Colonic mucosa (tissue), 4 donors: ENCODE measurements at regions not wholly inside any gene's neighbourhood (a gene's known extent, or its start where the extent isn't known, plus 50 kb on each side); places are given as distances from the start of the nearest gene placed in this dataset.

ENCODE experiments used
- DNase-seq: peaks from one replicate; pipeline ENCODE4 v3.0.0-alpha.2; 2020
- H3K27ac ChIP-seq: fragments of 200-600 bp; one replicate; pipeline ENCODE4 v1.8.0; 2021
- H3K27me3 ChIP-seq: fragments of 200-600 bp; one replicate; pipeline ENCODE4 v1.8.0; 2021
- H3K36me3 ChIP-seq: fragments of 200-600 bp; one replicate; pipeline ENCODE4 v1.8.0; 2021
- H3K4me1 ChIP-seq: fragments of 200-600 bp; one replicate; pipeline ENCODE4 v1.8.0; 2021; ENCODE audit warnings: mild to moderate bottlenecking
- H3K4me3 ChIP-seq: fragments of 200-600 bp; one replicate; pipeline ENCODE4 v1.8.0; 2021
- H3K9ac ChIP-seq, 2 donors: one replicate each; pipeline ENCODE4 v1.7.0; 2013; ENCODE audit warnings: control low read depth in 2 of 2, low read depth in 2 of 2, low read length in 2 of 2
- H3K9me3 ChIP-seq: fragments of 200-600 bp; one replicate; pipeline ENCODE4 v1.8.0; 2021
- CTCF ChIP-seq: fragments of 200-600 bp; IDR thresholded peaks from one replicate; pipeline ENCODE4 v1.8.0; 2022; ENCODE audit warnings: antibody characterized with exemption, mild to moderate bottlenecking
- intact Hi-C: fragments of 100-400 bp; cut with DNase I; formaldehyde crosslinking; loops from one replicate; pipeline ENCODE4 v1.14.1; 2022
- donor health status: healthy.
- donor health status: DM: no; HTN: no; CAD: no.
- donor health status: DM: no; HTN: no; CAD: no.

- Histone ChIP-seq H3K36me3 (no peaks in the 10 kb centered on the region), H3K9me3 (no peaks in the 10 kb centered on the region), H3K27me3 (no peaks in the 10 kb centered on the region), H3K4me3 (no peak overlapping the region), H3K4me1 (no peaks in the 10 kb centered on the region), H3K27ac (no peak overlapping the region), H3K9ac (no peak overlapping the region)
- DNase-seq, result no peak
- intact Hi-C loops, result no loop called here
- TF ChIP-seq CTCF, result no peak
These were observed 859.4 kb upstream of the NR2F2 start for GRCh38 chr15:95470997-95471689.

GRCh38 chr15:95471690-95472086, 858.8 kb upstream of the NR2F2 start:
- no peak for TF ChIP-seq CTCF
- no peaks in the 10 kb centered on the region for H3K36me3 ChIP-seq

GRCh38 chr15:95475067-95475466, 855.4 kb upstream of the NR2F2 start:
- intact Hi-C loops, result no loop called here
- no peak for DNase-seq
- no peak for TF ChIP-seq CTCF
- H3K9ac ChIP-seq, result no peak overlapping the region
- no peaks in the 10 kb centered on the region for H3K9me3 ChIP-seq
- no peaks in the 10 kb centered on the region for H3K4me1 ChIP-seq
- H3K4me3 ChIP-seq, result no peak overlapping the region
- H3K36me3 ChIP-seq, result no peaks in the 10 kb centered on the region
- no peak overlapping the region for H3K27ac ChIP-seq
- H3K27me3 ChIP-seq, result no peaks in the 10 kb centered on the region

More at GRCh38 chr15:95471690-95472086, 858.8 kb upstream of the NR2F2 start:
- Histone ChIP-seq H3K9ac (no peak overlapping the region), H3K4me3 (no peak overlapping the region), H3K27ac (no peak overlapping the region), H3K27me3 (no peaks in the 10 kb centered on the region), H3K4me1 (no peaks in the 10 kb centered on the region), H3K9me3 (no peaks in the 10 kb centered on the region)
- no peak for DNase-seq
- intact Hi-C loops, result no loop called here

GRCh38 chr15:95479308-95479707, 851.2 kb upstream of the NR2F2 start:
- H3K4me1 ChIP-seq, result no peaks in the 10 kb centered on the region
- no peak overlapping the region for H3K9ac ChIP-seq
- intact Hi-C loops, result no loop called here
- H3K4me3 ChIP-seq, result no peak overlapping the region
- no peaks in the 10 kb centered on the region for H3K27me3 ChIP-seq
- no peak overlapping the region for H3K27ac ChIP-seq
- no peaks in the 10 kb centered on the region for H3K36me3 ChIP-seq
- no peaks in the 10 kb centered on the region for H3K9me3 ChIP-seq
- no peak for TF ChIP-seq CTCF
- DNase-seq, result no peak

GRCh38 chr15:95485367-95485766, 845.1 kb upstream of the NR2F2 start:
- TF ChIP-seq CTCF, result no peak
- H3K4me3 ChIP-seq, result no peak overlapping the region
- no peaks in the 10 kb centered on the region for H3K4me1 ChIP-seq
- H3K36me3 ChIP-seq, result no peaks in the 10 kb centered on the region
- H3K9me3 ChIP-seq, result no peaks in the 10 kb centered on the region
- no peak for DNase-seq
- no peak overlapping the region for H3K9ac ChIP-seq
- intact Hi-C loops, result no loop called here
- no peaks in the 10 kb centered on the region for H3K27me3 ChIP-seq
- H3K27ac ChIP-seq, result no peak overlapping the region
